ENCODE measurements at regions not wholly inside any gene's neighbourhood (a gene's known extent, or its start where the extent isn't known, plus 50 kb on each side); places are given as distances from the start of the nearest gene placed in this dataset.

GRCh38 chr18:14905350-14905749 lies 157.4 kb downstream of the ANKRD30B start:
- TF ChIP-seq CTCF (conservative IDR thresholded peaks at IDR 0.05; ENCODE audit: low read length) (no peak), EZH2phosphoT487 (IDR thresholded peaks at IDR 0.05; ENCODE audit: borderline replicate concordance, low read depth, low read length) (no peak)

All from OCI-LY7 (cell line).